ENCODE measurements at regions not wholly inside any gene's neighbourhood (a gene's known extent, or its start where the extent isn't known, plus 50 kb on each side); places are given as distances from the start of the nearest gene placed in this dataset.
A peak's percentile ranks its signal among the peaks of the same experiment; 100 is the strongest.

DNA sequence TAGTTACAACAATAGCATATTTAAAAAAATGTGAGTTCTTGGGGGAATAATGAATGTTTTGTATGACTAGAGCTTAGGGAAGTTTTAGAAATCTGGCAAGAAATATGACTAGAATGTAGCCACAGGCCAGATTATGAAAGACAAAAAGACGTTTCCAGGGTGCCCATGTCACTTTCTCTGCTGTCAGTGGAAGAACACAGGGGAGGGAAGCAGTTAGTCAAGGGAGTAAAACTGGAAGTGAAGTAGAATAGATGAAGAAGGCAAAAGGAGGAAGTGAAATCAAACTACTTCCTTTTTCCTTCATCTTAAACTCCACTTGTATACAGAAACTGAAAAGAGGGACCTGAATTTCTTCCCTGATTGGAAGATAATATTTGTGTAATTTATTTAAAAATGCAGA is 81.2 kb upstream of the ATP2B1 start:
- DNase-seq (ENCODE audit: extremely low spot score): peak; percentile 30
- ChIA-PET CTCF (no interaction called here), POLR2A (no interaction called here)
- TF ChIP-seq, protein P1, sequence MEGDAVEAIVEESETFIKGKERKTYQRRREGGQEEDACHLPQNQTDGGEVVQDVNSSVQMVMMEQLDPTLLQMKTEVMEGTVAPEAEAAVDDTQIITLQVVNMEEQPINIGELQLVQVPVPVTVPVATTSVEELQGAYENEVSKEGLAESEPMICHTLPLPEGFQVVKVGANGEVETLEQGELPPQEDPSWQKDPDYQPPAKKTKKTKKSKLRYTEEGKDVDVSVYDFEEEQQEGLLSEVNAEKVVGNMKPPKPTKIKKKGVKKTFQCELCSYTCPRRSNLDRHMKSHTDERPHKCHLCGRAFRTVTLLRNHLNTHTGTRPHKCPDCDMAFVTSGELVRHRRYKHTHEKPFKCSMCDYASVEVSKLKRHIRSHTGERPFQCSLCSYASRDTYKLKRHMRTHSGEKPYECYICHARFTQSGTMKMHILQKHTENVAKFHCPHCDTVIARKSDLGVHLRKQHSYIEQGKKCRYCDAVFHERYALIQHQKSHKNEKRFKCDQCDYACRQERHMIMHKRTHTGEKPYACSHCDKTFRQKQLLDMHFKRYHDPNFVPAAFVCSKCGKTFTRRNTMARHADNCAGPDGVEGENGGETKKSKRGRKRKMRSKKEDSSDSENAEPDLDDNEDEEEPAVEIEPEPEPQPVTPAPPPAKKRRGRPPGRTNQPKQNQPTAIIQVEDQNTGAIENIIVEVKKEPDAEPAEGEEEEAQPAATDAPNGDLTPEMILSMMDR (IDR thresholded peaks at IDR 0.05; ENCODE audit: control extremely low read depth, extremely low read depth, low read depth, missing control alignments): no peak

- TF ChIP-seq, protein P1 (IDR thresholded peaks at IDR 0.05; ENCODE audit: control extremely low read depth, extremely low read depth, low read depth, missing control alignments): no peak
- POLR2A ChIA-PET: no interaction called here
- CTCF ChIA-PET: no interaction called here
These were observed 79.1 kb upstream of the ATP2B1 start for GRCh38 chr12:89787763-89788162.

GRCh38 chr12:89786177-89786810 is 77.7 kb upstream of the ATP2B1 start:
- POLR2A ChIA-PET: no interaction called here

More at GRCh38 chr12:89787763-89788162, 79.1 kb upstream of the ATP2B1 start:
- no peak for DNase-seq (ENCODE audit: extremely low spot score)

DNA sequence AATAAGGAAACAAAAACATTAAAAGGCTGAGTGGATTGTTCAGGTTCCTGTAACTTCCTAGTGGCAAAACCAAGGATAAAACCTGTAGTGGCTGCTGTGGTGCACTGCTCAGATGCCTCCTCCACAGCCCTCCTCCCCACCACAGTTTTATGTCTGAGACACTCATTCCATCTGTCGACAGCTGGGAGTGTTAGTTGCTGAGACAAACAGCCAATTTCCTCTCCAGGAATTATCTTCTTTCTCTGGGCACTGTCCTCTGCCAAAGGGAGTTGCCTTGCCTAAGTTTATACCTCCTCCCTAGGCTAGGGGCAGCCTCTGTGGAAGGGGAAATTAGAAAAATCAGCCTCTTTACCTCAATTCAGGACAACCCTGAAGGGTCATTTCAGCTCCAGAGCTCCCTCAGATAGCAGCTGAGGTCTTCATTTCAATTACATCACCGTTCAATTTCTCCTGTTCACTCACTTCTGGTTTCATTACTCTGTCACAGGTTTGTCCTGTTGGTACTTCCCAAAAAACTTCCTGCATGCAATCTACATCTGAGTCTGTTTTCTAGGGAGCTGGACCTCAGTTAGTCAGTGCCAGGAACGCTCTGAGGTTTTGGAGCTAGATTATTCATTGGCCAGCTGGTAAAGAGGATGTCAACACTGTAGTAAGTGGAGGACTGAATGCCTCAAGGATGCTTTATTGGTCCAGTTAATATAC is 74.9 kb upstream of the ATP2B1 start:
- no peak for DNase-seq (ENCODE audit: extremely low spot score)
- TF ChIP-seq, protein P1 (IDR thresholded peaks at IDR 0.05; ENCODE audit: control extremely low read depth, extremely low read depth, low read depth, missing control alignments): no peak
- POLR2A ChIA-PET: no interaction called here
- CTCF ChIA-PET: interaction anchor here (1.0 to 2.0 kb wide), 5 partner anchors 11 to 320 kb away, joined by 3 to 13 read pairs (median 5); no protein-coding TSS in a partner anchor

More at GRCh38 chr12:89786177-89786810, 77.7 kb upstream of the ATP2B1 start:
- DNase-seq (ENCODE audit: extremely low spot score): no peak
- TF ChIP-seq, protein P1 (IDR thresholded peaks at IDR 0.05; ENCODE audit: control extremely low read depth, extremely low read depth, low read depth, missing control alignments): no peak
- CTCF ChIA-PET: interaction anchor here (1.3 kb wide), 1 partner anchor 15 kb away, joined by 5 read pairs; no protein-coding TSS in a partner anchor

DNA sequence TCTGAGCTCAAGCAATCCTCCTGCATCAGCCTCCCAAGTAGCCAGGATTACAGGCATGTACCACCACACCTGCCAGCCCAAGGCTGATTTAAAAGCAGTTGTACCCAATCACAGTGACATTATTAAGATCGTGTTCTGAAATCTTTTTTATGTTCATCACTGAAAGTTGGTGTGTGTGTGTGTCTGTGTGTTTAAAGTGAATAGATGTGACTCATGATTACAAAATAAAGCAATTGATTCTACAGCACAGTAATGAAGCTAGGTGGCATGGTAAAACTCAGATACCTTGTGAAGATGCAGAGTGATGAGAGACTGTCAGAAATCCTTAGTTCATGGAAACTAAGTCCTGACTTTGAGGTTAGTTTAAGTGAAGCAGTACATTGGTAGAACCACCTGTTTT is 74.2 kb upstream of the ATP2B1 start:
- ChIA-PET POLR2A (no interaction called here), CTCF (interaction anchor here (1.0 to 2.0 kb wide), 10 partner anchors 10 to 321 kb away, joined by 3 to 13 read pairs (median 4); partner anchors contain the start of gene ATP2B1)
- TF ChIP-seq, protein P1 (IDR thresholded peaks at IDR 0.05; ENCODE audit: control extremely low read depth, extremely low read depth, low read depth, missing control alignments): no peak
- DNase-seq (ENCODE audit: extremely low spot score): no peak

DNA sequence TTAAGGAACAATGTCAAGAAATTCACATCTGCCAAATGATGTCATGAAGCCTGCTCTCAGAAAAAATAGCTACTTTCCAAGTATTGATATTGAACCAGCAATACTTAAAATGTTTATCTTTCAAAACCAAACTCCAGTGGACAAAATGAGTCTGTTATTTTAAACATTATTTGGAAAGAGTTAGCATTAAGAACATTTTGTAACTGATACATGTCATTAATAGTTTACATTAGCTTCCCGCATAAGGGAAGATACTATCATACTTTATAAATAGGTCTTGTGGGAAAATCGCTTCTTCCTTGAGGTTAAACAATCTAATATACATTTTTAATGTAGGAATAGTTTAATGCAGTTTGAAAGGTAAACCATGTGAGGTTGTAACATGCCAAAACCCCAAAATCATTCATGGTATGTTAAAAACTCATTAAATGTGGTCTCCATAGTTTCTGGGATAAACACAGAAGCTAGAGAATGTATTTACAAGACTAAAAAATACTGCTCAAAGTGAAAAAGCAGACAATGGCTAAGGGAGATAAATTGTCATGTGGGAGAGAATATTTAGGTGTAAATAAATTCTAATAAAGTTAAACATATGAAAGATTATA is 73.4 kb upstream of the ATP2B1 start:
- ChIA-PET POLR2A (no interaction called here), CTCF (interaction anchor here (1.0 to 2.0 kb wide), 9 partner anchors 9 to 269 kb away, joined by 3 to 13 read pairs (median 4); partner anchors contain the start of gene ATP2B1)
- TF ChIP-seq, protein P1 (IDR thresholded peaks at IDR 0.05; ENCODE audit: control extremely low read depth, extremely low read depth, low read depth, missing control alignments): no peak
- no peak for DNase-seq (ENCODE audit: extremely low spot score)

All from GM10248 (cell line).